GM18873 (cell line): ENCODE measurements at regions not wholly inside any gene's neighbourhood (a gene's known extent, or its start where the extent isn't known, plus 50 kb on each side); places are given as distances from the start of the nearest gene placed in this dataset.
"Not testable (repeated sequence)": the region's sequence is repeated elsewhere in the genome, so short reads cannot be mapped to it uniquely, and the experiment has no call there.

Source experiments
- ATAC-seq: cut with Tn5 transposase; IDR thresholded peaks from one replicate; pipeline ENCODE4 v1.9.1; 2021; ENCODE audit warnings: mild to moderate bottlenecking, moderate library complexity, moderate number of reproducible peaks; ENCODE audit not compliant: unreplicated experiment, low FRiP score

- no peak for ATAC-seq
Measured at GRCh38 chr12:9380650-9381049, 172.5 kb upstream of the PZP start.

- no peak for ATAC-seq
Measured at GRCh38 chr12:9379023-9379742, 171.0 kb upstream of the PZP start.

GRCh38 chr12:9378430-9378835 lies 170.2 kb upstream of the PZP start:
- no peak for ATAC-seq

- no peak for ATAC-seq
Measured at GRCh38 chr12:9372202-9372601, 164.0 kb upstream of the PZP start.

- ATAC-seq: no peak
Measured at GRCh38 chr12:9367828-9368227, 159.6 kb upstream of the PZP start.

- no peak for ATAC-seq
Measured at GRCh38 chr12:9367201-9367600, 159.0 kb upstream of the PZP start.

GRCh38 chr12:9365296-9365695 lies 157.1 kb upstream of the PZP start:
- no peak for ATAC-seq

- peak; percentile 83 for ATAC-seq
Measured at GRCh38 chr12:9364224-9365176, 156.3 kb upstream of the PZP start.

GRCh38 chr12:9363145-9363544 lies 154.9 kb upstream of the PZP start:
- ATAC-seq: no peak

GRCh38 chr12:9361879-9362326 lies 153.7 kb upstream of the PZP start:
- ATAC-seq: no peak

GRCh38 chr12:9354009-9354754 lies 146.0 kb upstream of the PZP start:
- ATAC-seq: not testable (repeated sequence)

GRCh38 chr12:9351136-9351535 lies 142.9 kb upstream of the PZP start:
- ATAC-seq: no peak

GRCh38 chr12:9349888-9350885 lies 142.0 kb upstream of the PZP start:
- no peak for ATAC-seq

- ATAC-seq: no peak
Measured at GRCh38 chr12:9348906-9349518, 140.8 kb upstream of the PZP start.

- no peak for ATAC-seq
Measured at GRCh38 chr12:9347328-9348127, 139.3 kb upstream of the PZP start.

GRCh38 chr12:9346866-9347327 lies 138.7 kb upstream of the PZP start:
- no peak for ATAC-seq

- no peak for ATAC-seq
Measured at GRCh38 chr12:9345171-9345570, 137.0 kb upstream of the PZP start.

GRCh38 chr12:9344541-9344940 lies 136.3 kb upstream of the PZP start:
- ATAC-seq: no peak
